Fibroblast of pulmonary artery (primary cell): ENCODE measurements at regions not wholly inside any gene's neighbourhood (a gene's known extent, or its start where the extent isn't known, plus 50 kb on each side); places are given as distances from the start of the nearest gene placed in this dataset.

Experiments used
- DNase-seq: peaks from one replicate; pipeline ENCODE4 v3.0.0-alpha.2; 2010; ENCODE audit warnings: low read depth
- H3K4me3 ChIP-seq: replicated peaks from 2 replicates; pipeline ENCODE4 v1.5.1; 2011; ENCODE audit warnings: low read depth, mild to moderate bottlenecking, control low read depth, low read length, moderate library complexity
- CTCF ChIP-seq: IDR thresholded peaks from 2 replicates; pipeline ENCODE4 v1.5.1; 2011; ENCODE audit warnings: mild to moderate bottlenecking, control low read depth, low read length, inconsistent platforms; ENCODE audit errors: missing control alignments

DNA sequence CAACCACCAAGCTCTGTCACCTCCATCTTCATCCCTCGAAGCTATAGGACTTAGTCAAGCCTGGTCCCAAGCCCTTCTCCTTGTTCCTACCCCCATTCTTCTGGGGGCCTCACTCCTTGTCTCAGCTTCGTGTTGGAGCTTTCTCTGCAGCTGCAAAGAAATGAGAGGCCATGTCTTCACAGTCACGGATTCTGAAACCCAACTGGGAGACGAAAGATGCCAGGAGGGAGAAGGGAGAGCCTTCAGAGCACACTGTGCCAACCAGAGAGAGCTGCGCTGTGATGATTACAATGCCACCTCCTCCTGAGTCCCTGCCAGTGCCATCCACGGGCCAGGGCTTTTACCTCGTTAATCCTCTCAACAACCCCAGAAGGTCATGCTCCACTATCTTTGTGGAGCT, 469.3 kb downstream of the TBC1D22A start:
- no peak overlapping the region for H3K4me3 ChIP-seq
- TF ChIP-seq CTCF = no peak
- DNase-seq = no peak

DNA sequence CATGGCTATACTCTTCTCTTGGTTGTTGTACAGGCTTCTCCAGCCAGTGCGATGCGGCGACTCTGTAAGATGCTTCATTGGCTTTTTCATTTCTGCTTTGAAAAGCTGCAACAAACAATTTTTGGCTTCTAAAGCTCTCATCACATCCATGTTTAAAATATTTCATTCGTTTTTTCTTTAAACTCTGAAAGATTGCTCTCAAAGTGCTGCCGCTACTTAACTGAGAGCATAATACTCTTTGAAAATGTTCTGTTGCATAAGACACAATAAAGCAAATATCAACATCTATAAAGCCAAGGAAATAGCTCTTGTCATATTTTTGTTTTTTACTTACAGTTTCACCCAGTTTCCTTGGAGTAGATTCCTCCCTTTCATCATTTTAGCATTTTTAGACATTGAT, 468.3 kb downstream of the TBC1D22A start:
- H3K4me3 ChIP-seq = no peak overlapping the region
- TF ChIP-seq CTCF = no peak
- DNase-seq = no peak

DNA sequence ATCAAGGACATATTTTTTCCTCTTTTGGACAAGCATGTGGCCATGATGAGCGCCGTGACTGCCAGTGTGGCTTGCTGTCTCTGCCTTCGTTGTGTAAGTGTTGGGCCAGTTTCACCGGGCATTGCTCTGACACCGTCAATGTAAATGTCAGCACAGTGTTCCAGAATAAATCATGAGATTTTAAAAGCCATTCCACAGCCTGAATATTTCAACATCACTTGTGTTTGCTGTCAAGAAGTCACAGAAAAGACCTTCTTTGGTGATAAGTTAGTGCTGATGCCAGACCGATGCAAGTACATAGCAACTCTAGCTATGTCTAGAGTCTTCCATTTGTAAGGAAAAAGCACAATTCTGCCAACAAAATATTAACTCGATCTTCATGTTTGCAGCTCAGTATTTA, 467.8 kb downstream of the TBC1D22A start:
- no peak overlapping the region for H3K4me3 ChIP-seq
- no peak for TF ChIP-seq CTCF
- DNase-seq = no peak

DNA sequence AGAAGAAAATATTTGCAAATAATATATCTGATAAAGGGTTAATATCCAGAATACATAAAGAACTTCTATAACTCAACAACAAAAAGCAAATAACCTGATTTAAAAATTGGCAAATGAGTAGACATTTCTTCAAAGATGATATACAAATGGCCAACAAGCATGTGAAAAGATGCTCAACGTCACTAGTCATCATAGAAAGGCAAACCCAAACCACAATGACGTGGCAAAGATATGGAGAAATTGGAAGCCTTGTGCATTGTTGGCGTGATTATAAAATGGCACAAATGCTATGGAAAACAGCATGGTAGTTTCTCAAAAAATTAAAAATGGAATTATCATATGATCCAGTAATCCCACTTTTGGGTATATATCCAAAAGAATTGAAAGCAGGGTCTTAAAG, 466.3 kb downstream of the TBC1D22A start:
- no peak for DNase-seq
- TF ChIP-seq CTCF = no peak
- no peak overlapping the region for H3K4me3 ChIP-seq

DNA sequence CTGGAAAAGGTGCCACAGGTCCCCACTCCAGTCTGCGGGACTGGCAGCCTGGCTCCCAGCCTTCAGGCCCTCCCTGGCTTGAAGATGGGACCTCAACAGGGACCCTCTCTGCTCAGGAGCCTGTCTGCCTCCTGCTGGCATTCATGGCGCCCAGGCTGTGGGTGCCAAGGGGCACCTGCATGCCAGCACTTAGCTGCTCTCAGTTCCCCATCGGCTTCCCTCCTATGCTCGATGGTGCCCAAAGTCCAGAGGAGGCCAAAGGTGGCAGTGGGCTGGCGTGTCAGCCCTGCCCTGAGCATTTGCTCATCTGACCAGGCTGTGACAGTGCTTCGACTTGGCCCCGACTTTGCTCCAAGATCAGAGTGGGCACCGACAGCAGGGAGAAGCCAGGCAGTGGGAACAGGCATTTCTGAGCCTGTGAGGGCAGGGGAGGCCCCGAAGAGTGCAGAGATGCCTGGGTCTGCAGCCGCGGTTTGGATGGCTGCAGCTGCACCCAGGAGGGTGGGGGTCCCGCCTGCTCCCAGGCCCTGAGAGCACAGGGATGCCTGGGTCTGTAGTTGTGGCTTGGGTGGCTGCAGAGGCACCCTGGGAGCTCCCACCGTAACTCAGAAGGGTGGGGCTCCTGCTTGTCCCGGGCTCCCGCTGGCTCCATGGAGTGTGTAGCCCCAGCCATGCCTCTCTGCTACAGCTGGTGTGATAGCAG, 463.6 kb downstream of the TBC1D22A start:
- no peak for DNase-seq
- no peak for TF ChIP-seq CTCF
- no peak overlapping the region for H3K4me3 ChIP-seq

GRCh38 chr22:47225080-47225930, 462.9 kb downstream of the TBC1D22A start:
- TF ChIP-seq CTCF = no peak
- DNase-seq = no peak
- H3K4me3 ChIP-seq = no peak overlapping the region
